KMS-11 (cell line): ENCODE measurements at regions not wholly inside any gene's neighbourhood (a gene's known extent, or its start where the extent isn't known, plus 50 kb on each side); places are given as distances from the start of the nearest gene placed in this dataset.

Source experiments
- H2AFZ ChIP-seq: fragments of 200-600 bp; sonication (generic); 2 replicates; pipeline ENCODE4 v1.6.1; 2016; ENCODE audit warnings: antibody characterized with exemption, mixed run types, low read depth
- H3K27ac ChIP-seq: fragments of 200-600 bp; sonication (generic); 2 replicates; pipeline ENCODE4 v1.6.1; 2016; ENCODE audit warnings: mild to moderate bottlenecking, mixed run types
- H3K27me3 ChIP-seq: fragments of 200-600 bp; sonication (generic); 2 replicates; pipeline ENCODE4 v1.6.1; 2017; ENCODE audit warnings: mild to moderate bottlenecking, low read depth, mixed run types, moderate library complexity; ENCODE audit not compliant: insufficient read depth
- H3K36me3 ChIP-seq: fragments of 200-600 bp; sonication (generic); 2 replicates; pipeline ENCODE4 v1.6.1; 2017; ENCODE audit warnings: mild to moderate bottlenecking, mixed run types; ENCODE audit not compliant: insufficient read depth
- H3K4me1 ChIP-seq: fragments of 200-600 bp; sonication (generic); 2 replicates; pipeline ENCODE4 v1.6.1; 2016; ENCODE audit warnings: mild to moderate bottlenecking, low read depth, mixed run types; ENCODE audit not compliant: poor library complexity, severe bottlenecking
- H3K4me2 ChIP-seq: fragments of 200-600 bp; sonication (generic); 2 replicates; pipeline ENCODE4 v1.7.0; 2016; ENCODE audit warnings: mild to moderate bottlenecking, mixed run types
- H3K4me3 ChIP-seq: fragments of 200-600 bp; sonication (generic); IDR thresholded peaks from 2 replicates; pipeline ENCODE4 v1.6.1; 2017; ENCODE audit warnings: low read depth, low read length, mixed read lengths; ENCODE audit not compliant: insufficient read depth
- H3K79me2 ChIP-seq: fragments of 200-600 bp; sonication (generic); 2 replicates; pipeline ENCODE4 v1.6.1; 2016; ENCODE audit warnings: low read depth, mixed run types; ENCODE audit not compliant: insufficient read depth
- H3K9ac ChIP-seq: fragments of 200-600 bp; sonication (generic); 2 replicates; pipeline ENCODE4 v1.6.1; 2016; ENCODE audit warnings: mild to moderate bottlenecking, mixed run types
- H4K20me1 ChIP-seq: fragments of 200-600 bp; sonication (generic); 2 replicates; pipeline ENCODE4 v1.6.1; 2016; ENCODE audit warnings: mild to moderate bottlenecking, mixed run types; ENCODE audit not compliant: insufficient read depth
- TF ChIP-seq, protein P1 (sequence below): fragments of 200-600 bp; sonication (generic); conservative IDR thresholded peaks from 2 replicates; pipeline ENCODE4 v1.6.1; 2017; ENCODE audit warnings: low read depth, mild to moderate bottlenecking, antibody characterized with exemption, low read length, moderate library complexity, mixed read lengths

DNA sequence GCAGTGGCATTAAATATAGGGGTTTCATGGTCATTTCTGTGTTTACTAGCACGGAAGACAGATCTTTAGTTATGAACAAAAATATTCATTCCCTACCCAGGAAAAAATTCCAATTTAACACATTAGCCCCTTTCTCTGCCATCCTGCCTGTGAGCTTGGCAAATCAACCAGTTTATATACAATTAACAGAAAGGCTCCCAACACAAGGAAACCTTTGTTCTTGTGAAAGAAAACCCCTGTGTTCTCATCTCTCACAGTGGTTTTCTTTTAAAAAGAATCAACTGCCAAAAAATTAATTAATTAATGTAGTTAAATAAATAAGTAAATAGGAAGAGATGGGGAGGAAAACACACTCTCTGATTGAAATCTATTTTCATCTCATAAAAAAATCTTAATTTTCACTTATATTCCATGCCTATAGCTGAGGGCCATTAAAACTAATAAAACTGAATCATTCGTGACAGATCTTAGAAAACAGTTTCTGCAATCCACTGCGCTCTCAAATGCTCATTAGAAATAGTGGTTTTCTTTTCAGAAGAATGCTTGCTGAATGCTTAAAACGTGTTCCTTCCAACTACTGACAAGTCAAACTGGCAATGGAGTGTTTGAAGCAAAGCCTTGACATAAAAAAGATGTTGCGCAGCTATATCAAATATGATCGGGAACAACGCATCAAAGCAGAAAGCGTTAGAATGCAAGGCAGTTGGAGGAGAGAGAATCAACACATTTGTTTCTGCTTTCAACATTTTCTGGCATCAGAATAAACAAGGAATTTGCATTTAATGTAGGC lies 387.7 kb downstream of the TLR4 start:
- H3K79me2 ChIP-seq = no peaks in the 10 kb centered on the region
- no peak overlapping the region for H3K4me2 ChIP-seq
- no peak overlapping the region for H3K4me3 ChIP-seq
- no peak overlapping the region for H3K9ac ChIP-seq
- no peaks in the 10 kb centered on the region for H3K27me3 ChIP-seq
- no peaks in the 10 kb centered on the region for H3K36me3 ChIP-seq
- no peak overlapping the region for H3K27ac ChIP-seq
- no peak overlapping the region for H2AFZ ChIP-seq
- no peaks in the 10 kb centered on the region for H3K4me1 ChIP-seq
- H4K20me1 ChIP-seq = no peaks in the 10 kb centered on the region
- TF ChIP-seq, protein P1, sequence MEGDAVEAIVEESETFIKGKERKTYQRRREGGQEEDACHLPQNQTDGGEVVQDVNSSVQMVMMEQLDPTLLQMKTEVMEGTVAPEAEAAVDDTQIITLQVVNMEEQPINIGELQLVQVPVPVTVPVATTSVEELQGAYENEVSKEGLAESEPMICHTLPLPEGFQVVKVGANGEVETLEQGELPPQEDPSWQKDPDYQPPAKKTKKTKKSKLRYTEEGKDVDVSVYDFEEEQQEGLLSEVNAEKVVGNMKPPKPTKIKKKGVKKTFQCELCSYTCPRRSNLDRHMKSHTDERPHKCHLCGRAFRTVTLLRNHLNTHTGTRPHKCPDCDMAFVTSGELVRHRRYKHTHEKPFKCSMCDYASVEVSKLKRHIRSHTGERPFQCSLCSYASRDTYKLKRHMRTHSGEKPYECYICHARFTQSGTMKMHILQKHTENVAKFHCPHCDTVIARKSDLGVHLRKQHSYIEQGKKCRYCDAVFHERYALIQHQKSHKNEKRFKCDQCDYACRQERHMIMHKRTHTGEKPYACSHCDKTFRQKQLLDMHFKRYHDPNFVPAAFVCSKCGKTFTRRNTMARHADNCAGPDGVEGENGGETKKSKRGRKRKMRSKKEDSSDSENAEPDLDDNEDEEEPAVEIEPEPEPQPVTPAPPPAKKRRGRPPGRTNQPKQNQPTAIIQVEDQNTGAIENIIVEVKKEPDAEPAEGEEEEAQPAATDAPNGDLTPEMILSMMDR = no peak

DNA sequence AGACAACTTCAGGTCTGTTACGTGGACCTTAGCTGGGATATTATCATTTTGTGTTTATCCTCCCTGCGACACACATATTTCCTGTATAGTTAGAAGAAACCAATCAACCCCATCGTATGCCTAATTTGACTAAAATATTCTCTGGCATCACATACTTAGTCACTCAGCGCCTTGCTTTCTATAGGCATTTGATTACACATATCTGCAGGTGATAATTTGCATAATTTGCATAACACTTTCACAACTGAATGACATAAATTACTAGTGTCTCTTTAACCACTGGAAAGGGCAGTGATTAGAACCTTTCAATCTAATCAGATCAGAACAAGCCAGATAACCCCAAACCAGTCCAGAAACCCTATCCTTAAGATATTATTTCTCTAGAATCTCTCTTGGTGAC lies 390.2 kb downstream of the TLR4 start:
- H3K4me2 ChIP-seq = no peak overlapping the region
- no peak overlapping the region for H3K4me3 ChIP-seq
- no peak overlapping the region for H3K9ac ChIP-seq
- no peak overlapping the region for H3K27ac ChIP-seq
- no peak overlapping the region for H2AFZ ChIP-seq
- H3K27me3 ChIP-seq = no peaks in the 10 kb centered on the region
- H3K79me2 ChIP-seq = no peaks in the 10 kb centered on the region
- TF ChIP-seq, protein P1 = no peak
- no peaks in the 10 kb centered on the region for H4K20me1 ChIP-seq
- H3K4me1 ChIP-seq = no peaks in the 10 kb centered on the region
- no peaks in the 10 kb centered on the region for H3K36me3 ChIP-seq

DNA sequence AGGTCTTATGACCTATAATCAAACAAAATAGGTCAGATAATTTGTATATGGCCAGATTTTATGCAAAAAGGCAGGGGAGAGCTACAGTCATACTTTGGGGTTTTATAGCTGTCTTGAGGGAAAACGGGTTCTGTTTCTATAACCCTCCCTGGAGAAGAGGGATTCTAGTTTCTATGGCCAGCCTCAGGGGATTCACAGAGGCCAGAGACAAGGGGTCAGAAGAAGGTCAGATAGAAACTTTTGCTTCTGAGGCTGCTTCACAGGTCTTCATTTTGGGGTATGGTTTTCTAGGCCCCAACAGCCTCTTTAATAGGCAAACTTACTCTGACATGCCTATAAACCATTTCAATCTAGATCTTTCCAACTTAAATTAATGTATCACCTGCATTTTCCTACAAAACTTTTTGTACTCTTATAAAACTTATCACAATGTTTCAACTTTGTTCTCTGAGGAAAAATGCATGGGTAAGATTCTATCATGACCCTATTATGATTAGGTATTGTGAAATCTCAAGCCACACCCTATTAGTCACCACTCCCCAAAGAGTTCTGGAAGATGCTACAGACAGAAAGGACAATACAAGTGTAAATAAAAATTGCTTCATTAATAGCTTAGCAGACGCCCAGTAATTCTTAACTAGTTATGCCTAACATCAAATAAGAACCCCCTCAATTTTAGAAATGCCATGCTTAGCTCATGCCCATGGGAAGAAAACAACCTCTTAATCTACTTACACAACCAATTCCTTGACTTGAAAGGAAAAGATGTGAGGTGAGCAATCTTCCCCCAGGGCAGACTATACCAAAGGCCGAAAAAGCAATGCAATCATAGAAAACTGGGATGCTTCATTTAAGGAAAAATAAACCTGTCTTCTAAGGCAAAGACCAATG lies 396.6 kb downstream of the TLR4 start:
- no peak overlapping the region for H2AFZ ChIP-seq
- no peaks in the 10 kb centered on the region for H3K27me3 ChIP-seq
- H3K27ac ChIP-seq = no peak overlapping the region
- no peak overlapping the region for H3K4me3 ChIP-seq
- H3K9ac ChIP-seq = no peak overlapping the region
- no peaks in the 10 kb centered on the region for H4K20me1 ChIP-seq
- no peaks in the 10 kb centered on the region for H3K4me1 ChIP-seq
- H3K79me2 ChIP-seq = no peaks in the 10 kb centered on the region
- TF ChIP-seq, protein P1 = no peak
- no peaks in the 10 kb centered on the region for H3K36me3 ChIP-seq
- no peak overlapping the region for H3K4me2 ChIP-seq

DNA sequence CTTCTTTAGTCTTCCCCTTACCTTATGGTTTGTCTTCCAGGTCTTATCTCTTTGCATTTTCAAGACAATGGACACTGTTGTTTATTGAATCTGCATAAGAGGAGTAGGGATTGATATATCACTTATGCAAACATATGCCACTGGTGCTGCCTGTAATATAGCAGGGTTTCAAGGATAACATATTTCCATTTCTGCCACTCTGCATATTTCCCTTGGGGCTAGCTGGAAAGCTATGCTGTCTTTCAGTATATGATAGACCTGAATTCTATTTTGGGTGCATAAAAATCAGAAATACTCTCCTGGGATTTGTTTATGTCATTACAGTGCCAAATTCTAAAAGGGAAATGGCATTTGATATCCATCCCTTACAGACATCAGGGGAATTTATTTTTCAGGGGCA lies 400.2 kb downstream of the TLR4 start:
- Histone ChIP-seq H3K27me3 (no peaks in the 10 kb centered on the region), H3K4me2 (no peak overlapping the region), H3K4me3 (no peak overlapping the region), H3K27ac (no peak overlapping the region), H3K79me2 (no peaks in the 10 kb centered on the region), H3K36me3 (no peaks in the 10 kb centered on the region), H3K4me1 (peaks cover 3% of the 10 kb centered on the region), H4K20me1 (no peaks in the 10 kb centered on the region), H2AFZ (no peak overlapping the region), H3K9ac (no peak overlapping the region)
- TF ChIP-seq, protein P1 = no peak
